HG02571 (cell line): ENCODE measurements at regions not wholly inside any gene's neighbourhood (a gene's known extent, or its start where the extent isn't known, plus 50 kb on each side); places are given as distances from the start of the nearest gene placed in this dataset.
"Not testable (repeated sequence)": the region's sequence is repeated elsewhere in the genome, so short reads cannot be mapped to it uniquely, and the experiment has no call there.

Experiments
- ATAC-seq: cut with Tn5 transposase; IDR thresholded peaks from one replicate; pipeline ENCODE4 v1.9.1; 2021; ENCODE audit warnings: mild to moderate bottlenecking, moderate library complexity; ENCODE audit not compliant: unreplicated experiment

GRCh38 chr10:56537984-56538383 lies 176.9 kb upstream of the ZWINT start:
- no peak for ATAC-seq

- no peak for ATAC-seq
Measured at GRCh38 chr10:56522166-56522565, 161.1 kb upstream of the ZWINT start.

GRCh38 chr10:56508562-56508961 lies 147.5 kb upstream of the ZWINT start:
- no peak for ATAC-seq

- no peak for ATAC-seq
Measured at GRCh38 chr10:56507033-56507432, 146.0 kb upstream of the ZWINT start.

GRCh38 chr10:56505555-56505954 lies 144.5 kb upstream of the ZWINT start:
- no peak for ATAC-seq

- no peak for ATAC-seq
Measured at GRCh38 chr10:56496186-56496486, 135.1 kb upstream of the ZWINT start.

- ATAC-seq, result no peak
Measured at GRCh38 chr10:56487746-56488145, 126.7 kb upstream of the ZWINT start.

- ATAC-seq, result no peak
Measured at GRCh38 chr10:56481521-56482091, 120.5 kb upstream of the ZWINT start.

GRCh38 chr10:56472978-56473377 lies 111.9 kb upstream of the ZWINT start:
- no peak for ATAC-seq

- ATAC-seq, result no peak
Measured at GRCh38 chr10:56470701-56471100, 109.6 kb upstream of the ZWINT start.

- ATAC-seq, result no peak
Measured at GRCh38 chr10:56469482-56469881, 108.4 kb upstream of the ZWINT start.

GRCh38 chr10:56466005-56466404 lies 104.9 kb upstream of the ZWINT start:
- no peak for ATAC-seq

- ATAC-seq, result no peak
Measured at GRCh38 chr10:56449770-56450169, 88.7 kb upstream of the ZWINT start.

- not testable (repeated sequence) for ATAC-seq
Measured at GRCh38 chr10:56447613-56448012, 86.6 kb upstream of the ZWINT start.

GRCh38 chr10:56441337-56441736 lies 80.3 kb upstream of the ZWINT start:
- not testable (repeated sequence) for ATAC-seq
